ENCODE measurements at regions not wholly inside any gene's neighbourhood (a gene's known extent, or its start where the extent isn't known, plus 50 kb on each side); places are given as distances from the start of the nearest gene placed in this dataset.

DNA sequence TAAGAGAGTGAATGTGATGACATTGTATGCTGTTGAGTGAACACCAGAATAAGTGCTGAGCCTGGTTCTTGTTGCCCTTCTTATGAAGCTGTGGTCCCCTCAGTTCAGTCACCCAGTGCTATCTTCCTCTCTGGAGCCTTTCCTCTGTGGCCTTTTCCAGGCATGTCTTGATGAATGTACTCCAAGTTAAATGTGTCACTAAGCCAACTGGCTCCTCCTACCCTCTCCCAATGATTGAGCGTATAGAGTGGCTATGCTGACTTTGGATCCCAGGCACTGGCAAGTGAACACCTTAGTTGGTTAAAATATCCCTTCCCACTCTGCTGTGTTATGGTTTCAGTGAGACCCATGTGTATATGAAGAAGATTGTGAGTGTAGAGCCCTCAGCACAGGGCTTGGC is 134.1 kb upstream of the MAMLD1 start:
- 0% methylated on average over 1 of the region's 1 CpG for WGBS (ENCODE audit: low lambda C conversion rate)
- in situ Hi-C loops (cut with HindIII; ENCODE audit: extremely low pct_ligation_motif_present, low pct_unique_long_range_greater_than_20kb) = no loop called here
- H4K20me1 ChIP-seq (ENCODE audit: insufficient read depth, low read length) = no peaks in the 10 kb centered on the region
- H2AFZ ChIP-seq (ENCODE audit: low read length) = no peak overlapping the region
- no peak overlapping the region for H3K9ac ChIP-seq (ENCODE audit: insufficient read depth, low read depth, low read length)
- H3K4me3 ChIP-seq (replicated peaks in 1 of 3; ENCODE audit: insufficient read depth in 1 of 3, low read depth in 2 of 3, low read length in 3 of 3) = no peak overlapping the region
- no peaks in the 10 kb centered on the region for H3K4me1 ChIP-seq (ENCODE audit: insufficient read depth, low read length)
- ChIA-PET POLR2A (no interaction called here), CTCF (ENCODE audit: low intra/inter-chr PET ratio, low total read pairs) (no interaction called here)
- no peaks in the 10 kb centered on the region for H3K79me2 ChIP-seq (ENCODE audit: insufficient read depth, low read length)
- H3K36me3 ChIP-seq (replicated peaks in 1 of 2; ENCODE audit: control insufficient read depth in 1 of 2, insufficient read depth in 2 of 2, low read length in 2 of 2) = no peaks in the 10 kb centered on the region
- H3K4me2 ChIP-seq (ENCODE audit: low read depth, low read length) = no peak overlapping the region
- TF ChIP-seq MLXIP (CRISPR knock-in tag; IDR thresholded peaks at IDR 0.05; ENCODE audit: borderline replicate concordance) = no peak
- no peak for TF ChIP-seq PHF5A (CRISPR knock-in tag; IDR thresholded peaks at IDR 0.05; ENCODE audit: low read depth, unreplicated experiment)
- no peak for TF ChIP-seq MEF2D (CRISPR knock-in tag; IDR thresholded peaks at IDR 0.05)
- no peak for TF ChIP-seq ZMYM3 (CRISPR knock-in tag; IDR thresholded peaks at IDR 0.05)
- TF ChIP-seq, protein P1, sequence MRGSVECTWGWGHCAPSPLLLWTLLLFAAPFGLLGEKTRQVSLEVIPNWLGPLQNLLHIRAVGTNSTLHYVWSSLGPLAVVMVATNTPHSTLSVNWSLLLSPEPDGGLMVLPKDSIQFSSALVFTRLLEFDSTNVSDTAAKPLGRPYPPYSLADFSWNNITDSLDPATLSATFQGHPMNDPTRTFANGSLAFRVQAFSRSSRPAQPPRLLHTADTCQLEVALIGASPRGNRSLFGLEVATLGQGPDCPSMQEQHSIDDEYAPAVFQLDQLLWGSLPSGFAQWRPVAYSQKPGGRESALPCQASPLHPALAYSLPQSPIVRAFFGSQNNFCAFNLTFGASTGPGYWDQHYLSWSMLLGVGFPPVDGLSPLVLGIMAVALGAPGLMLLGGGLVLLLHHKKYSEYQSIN (CRISPR knock-in tag; IDR thresholded peaks at IDR 0.05; ENCODE audit: borderline replicate concordance) = no peak
- no peak for TF ChIP-seq REST (IDR thresholded peaks at IDR 0.05; ENCODE audit: borderline replicate concordance in 1 of 2, low read depth in 1 of 2, low read length in 2 of 2)
- TF ChIP-seq NKX3-1 (CRISPR knock-in tag; IDR thresholded peaks at IDR 0.05) = no peak
- TF ChIP-seq, protein P2, sequence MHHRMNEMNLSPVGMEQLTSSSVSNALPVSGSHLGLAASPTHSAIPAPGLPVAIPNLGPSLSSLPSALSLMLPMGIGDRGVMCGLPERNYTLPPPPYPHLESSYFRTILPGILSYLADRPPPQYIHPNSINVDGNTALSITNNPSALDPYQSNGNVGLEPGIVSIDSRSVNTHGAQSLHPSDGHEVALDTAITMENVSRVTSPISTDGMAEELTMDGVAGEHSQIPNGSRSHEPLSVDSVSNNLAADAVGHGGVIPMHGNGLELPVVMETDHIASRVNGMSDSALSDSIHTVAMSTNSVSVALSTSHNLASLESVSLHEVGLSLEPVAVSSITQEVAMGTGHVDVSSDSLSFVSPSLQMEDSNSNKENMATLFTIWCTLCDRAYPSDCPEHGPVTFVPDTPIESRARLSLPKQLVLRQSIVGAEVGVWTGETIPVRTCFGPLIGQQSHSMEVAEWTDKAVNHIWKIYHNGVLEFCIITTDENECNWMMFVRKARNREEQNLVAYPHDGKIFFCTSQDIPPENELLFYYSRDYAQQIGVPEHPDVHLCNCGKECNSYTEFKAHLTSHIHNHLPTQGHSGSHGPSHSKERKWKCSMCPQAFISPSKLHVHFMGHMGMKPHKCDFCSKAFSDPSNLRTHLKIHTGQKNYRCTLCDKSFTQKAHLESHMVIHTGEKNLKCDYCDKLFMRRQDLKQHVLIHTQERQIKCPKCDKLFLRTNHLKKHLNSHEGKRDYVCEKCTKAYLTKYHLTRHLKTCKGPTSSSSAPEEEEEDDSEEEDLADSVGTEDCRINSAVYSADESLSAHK (CRISPR knock-in tag; IDR thresholded peaks at IDR 0.05; ENCODE audit: borderline replicate concordance) = no peak
- FAIRE-seq (no peak), ATAC-seq (no peak), DNase-seq (ENCODE audit: low spot score) (no peak)
- H3K9me3 ChIP-seq (ENCODE audit: low read length) = no peaks in the 10 kb centered on the region
- no peak overlapping the region for H3K27ac ChIP-seq (ENCODE audit: extremely low read length, insufficient read depth, low read length)
- no TSS peak for BruUV-seq (replicated peaks)
- intact Hi-C loops (cut with micrococcal nuclease; ENCODE audit: unreplicated experiment) = no loop called here
- H3K27me3 ChIP-seq (ENCODE audit: control insufficient read depth in 1 of 2, insufficient read depth in 2 of 2, low read length in 2 of 2) = no peaks in the 10 kb centered on the region

Data from HepG2 (cell line).